ENCODE measurements at regions not wholly inside any gene's neighbourhood (a gene's known extent, or its start where the extent isn't known, plus 50 kb on each side); places are given as distances from the start of the nearest gene placed in this dataset.
"Not testable (repeated sequence)": the region's sequence is repeated elsewhere in the genome, so short reads cannot be mapped to it uniquely, and the experiment has no call there.

DNA sequence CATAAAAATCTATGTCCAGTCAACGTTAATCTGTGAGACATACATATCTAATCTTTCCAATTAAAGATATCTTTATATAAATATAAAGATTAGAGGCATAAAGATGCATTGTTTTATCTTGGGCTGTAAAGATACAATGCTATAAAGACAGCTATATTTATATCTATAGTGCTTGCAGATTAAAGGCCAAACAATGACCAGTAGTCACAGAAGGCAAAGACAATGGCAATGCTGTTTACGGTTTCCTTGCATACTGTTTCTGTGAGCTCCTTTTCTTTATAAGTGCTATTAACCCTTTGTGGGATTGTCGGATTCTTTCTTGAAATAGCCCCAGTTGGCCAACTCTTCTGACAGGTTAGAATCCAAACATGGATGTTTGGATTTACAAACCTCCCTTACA is 85.5 kb upstream of the SALL1 start:
- H3K9me3 ChIP-seq (ENCODE audit: insufficient read depth, low read depth, low read length): no peaks in the 10 kb centered on the region
- H3K4me3 ChIP-seq (ENCODE audit: low read length): no peak overlapping the region
- no peaks in the 10 kb centered on the region for H3K36me3 ChIP-seq (ENCODE audit: insufficient read depth, low read depth, low read length)
- H3K4me1 ChIP-seq (ENCODE audit: insufficient read depth, low read length): peaks cover 19% of the 10 kb centered on the region; the same call in 1 of the 2 replicates
- H3K27ac ChIP-seq (ENCODE audit: low read length): no peak overlapping the region
- H3K27me3 ChIP-seq (ENCODE audit: insufficient read depth, low read length): no peaks in the 10 kb centered on the region; the same call in 1 of the 2 replicates
- no peak overlapping the region for H3K9ac ChIP-seq (ENCODE audit: low read depth, low read length)

DNA sequence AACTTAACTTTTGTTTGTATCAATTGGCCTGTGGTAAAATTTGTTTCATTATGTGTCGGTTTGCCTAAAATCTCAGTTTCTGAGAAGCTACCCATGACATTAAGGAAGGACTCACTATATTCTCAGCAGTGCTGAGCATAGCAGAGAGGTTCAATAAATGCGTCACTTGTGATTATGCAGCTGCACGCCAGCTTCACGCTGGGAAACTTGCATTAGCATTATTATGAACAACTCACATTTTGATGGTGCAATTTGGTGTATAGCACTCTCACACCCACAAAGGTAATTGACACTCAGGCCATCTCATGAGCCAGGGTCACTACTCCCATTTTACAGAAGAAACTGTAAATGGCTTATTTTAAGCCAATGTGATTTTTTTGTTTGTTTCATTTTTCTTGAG is 80.6 kb upstream of the SALL1 start:
- Histone ChIP-seq H3K27ac (ENCODE audit: low read length) (no peak overlapping the region), H3K4me3 (ENCODE audit: low read length) (no peak overlapping the region), H3K9me3 (ENCODE audit: insufficient read depth, low read depth, low read length) (no peaks in the 10 kb centered on the region), H3K27me3 (ENCODE audit: insufficient read depth, low read length) (no peaks in the 10 kb centered on the region), H3K4me1 (ENCODE audit: insufficient read depth, low read length) (peaks cover 11% of the 10 kb centered on the region; the same call in 1 of the 2 replicates), H3K9ac (ENCODE audit: low read depth, low read length) (no peak overlapping the region), H3K36me3 (ENCODE audit: insufficient read depth, low read depth, low read length) (no peaks in the 10 kb centered on the region)

DNA sequence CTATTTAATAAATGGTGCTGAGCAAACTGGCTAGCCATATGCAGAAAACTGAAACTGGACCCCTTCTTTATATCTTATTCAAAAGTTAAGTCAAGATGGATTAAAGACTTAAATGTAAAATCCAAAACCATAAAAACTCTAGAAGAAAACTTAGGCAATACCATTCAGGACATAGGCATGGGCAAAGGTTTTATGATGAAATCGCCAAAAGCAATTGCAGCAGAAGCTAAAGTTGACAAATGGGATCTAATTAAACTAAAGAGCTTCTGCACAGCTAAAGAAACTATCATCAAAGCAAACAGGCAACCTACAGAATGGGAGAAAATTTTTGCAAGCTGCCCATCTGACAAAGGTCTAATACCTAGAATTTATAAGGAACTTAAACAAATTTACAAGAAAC is 79.0 kb upstream of the SALL1 start:
- not testable (repeated sequence) for H3K27me3 ChIP-seq (ENCODE audit: insufficient read depth, low read length); H3K36me3 ChIP-seq (ENCODE audit: insufficient read depth, low read depth, low read length); H3K9me3 ChIP-seq (ENCODE audit: insufficient read depth, low read depth, low read length); H3K4me1 ChIP-seq (ENCODE audit: insufficient read depth, low read length); H3K9ac ChIP-seq (ENCODE audit: low read depth, low read length); H3K4me3 ChIP-seq (ENCODE audit: low read length); H3K27ac ChIP-seq (ENCODE audit: low read length)

DNA sequence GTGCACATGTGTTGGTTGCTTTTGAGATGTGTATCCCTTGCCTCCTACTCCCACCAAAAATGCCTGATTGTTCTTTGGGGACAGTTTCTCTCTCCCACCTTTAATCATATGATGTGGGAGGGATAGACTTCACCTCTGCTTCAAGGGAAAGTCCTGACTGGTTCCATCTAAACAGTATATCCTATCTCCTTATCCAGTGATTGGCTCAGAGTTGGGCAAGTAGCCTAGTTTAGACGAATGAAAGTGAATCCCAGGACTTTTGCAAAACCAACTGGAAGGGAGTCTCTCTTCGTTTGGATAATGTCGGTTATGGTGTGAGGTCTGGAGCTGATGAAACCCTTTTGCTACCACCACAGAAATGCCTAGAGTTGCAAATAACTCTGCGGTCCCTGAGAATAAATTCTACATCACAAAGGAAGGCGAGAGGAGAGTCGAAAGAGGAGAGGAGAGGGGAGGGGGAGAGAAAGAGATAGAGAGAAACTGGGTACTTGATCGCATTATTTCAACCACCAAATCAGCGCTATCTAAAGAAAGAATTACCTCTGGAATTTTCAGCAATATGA is 77.1 kb upstream of the SALL1 start:
- Histone ChIP-seq H3K36me3 (ENCODE audit: insufficient read depth, low read depth, low read length) (no peaks in the 10 kb centered on the region), H3K27ac (ENCODE audit: low read length) (no peak overlapping the region), H3K4me1 (ENCODE audit: insufficient read depth, low read length) (peaks cover 7% of the 10 kb centered on the region; the same call in 1 of the 2 replicates), H3K9me3 (ENCODE audit: insufficient read depth, low read depth, low read length) (no peaks in the 10 kb centered on the region), H3K27me3 (ENCODE audit: insufficient read depth, low read length) (no peaks in the 10 kb centered on the region), H3K9ac (ENCODE audit: low read depth, low read length) (no peak overlapping the region), H3K4me3 (ENCODE audit: low read length) (no peak overlapping the region; the same call in 1 of the 2 replicates)

DNA sequence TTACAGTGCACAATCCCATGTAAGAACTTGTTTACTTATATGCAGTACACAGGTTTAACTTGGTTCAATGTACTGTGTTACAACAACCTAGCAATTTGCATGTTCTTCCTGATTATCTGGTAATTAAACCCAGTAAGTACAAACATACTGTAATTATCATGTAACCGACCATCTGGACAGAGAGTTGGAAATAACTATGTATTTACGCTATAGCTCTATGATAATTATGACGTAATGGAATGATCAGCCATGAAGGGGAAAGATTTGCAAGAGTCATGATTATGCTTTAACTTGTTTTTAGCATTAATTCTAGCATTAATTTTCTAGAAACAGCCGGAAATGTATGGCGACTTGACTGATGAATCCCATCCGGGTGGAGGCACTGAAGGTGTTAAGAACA is 74.8 kb upstream of the SALL1 start:
- no peaks in the 10 kb centered on the region for H3K36me3 ChIP-seq (ENCODE audit: insufficient read depth, low read depth, low read length)
- no peaks in the 10 kb centered on the region for H3K27me3 ChIP-seq (ENCODE audit: insufficient read depth, low read length)
- H3K9ac ChIP-seq (ENCODE audit: low read depth, low read length): no peak overlapping the region
- no peak overlapping the region for H3K4me3 ChIP-seq (ENCODE audit: low read length)
- peaks cover 7% of the 10 kb centered on the region; the same call in 1 of the 2 replicates for H3K4me1 ChIP-seq (ENCODE audit: insufficient read depth, low read length)
- H3K27ac ChIP-seq (ENCODE audit: low read length): no peak overlapping the region
- no peaks in the 10 kb centered on the region for H3K9me3 ChIP-seq (ENCODE audit: insufficient read depth, low read depth, low read length)

DNA sequence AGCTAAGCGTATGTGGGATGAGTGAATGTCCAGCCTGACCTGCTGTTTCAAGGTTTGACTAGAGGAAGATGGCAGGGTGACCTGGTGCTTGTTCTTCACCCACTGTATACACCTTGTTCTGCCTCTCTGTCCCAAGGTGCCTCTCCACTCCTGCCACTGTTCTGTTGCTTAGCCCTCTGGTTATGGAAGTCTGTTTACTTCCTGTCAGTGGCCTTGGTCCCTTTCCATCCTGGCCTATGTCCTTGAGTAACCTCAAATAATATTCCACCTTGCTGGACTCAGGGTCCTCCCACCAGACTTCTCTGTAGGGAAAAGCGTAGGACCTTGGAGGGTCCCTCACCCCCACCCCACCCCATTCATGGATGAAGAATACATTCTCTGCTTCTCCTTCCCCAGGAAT is 73.2 kb upstream of the SALL1 start:
- Histone ChIP-seq H3K27me3 (ENCODE audit: insufficient read depth, low read length) (no peaks in the 10 kb centered on the region), H3K36me3 (ENCODE audit: insufficient read depth, low read depth, low read length) (no peaks in the 10 kb centered on the region), H3K27ac (ENCODE audit: low read length) (no peak overlapping the region), H3K9me3 (ENCODE audit: insufficient read depth, low read depth, low read length) (no peaks in the 10 kb centered on the region), H3K9ac (ENCODE audit: low read depth, low read length) (no peak overlapping the region), H3K4me3 (ENCODE audit: low read length) (no peak overlapping the region), H3K4me1 (ENCODE audit: insufficient read depth, low read length) (peaks cover 7% of the 10 kb centered on the region; the same call in 1 of the 2 replicates)

DNA sequence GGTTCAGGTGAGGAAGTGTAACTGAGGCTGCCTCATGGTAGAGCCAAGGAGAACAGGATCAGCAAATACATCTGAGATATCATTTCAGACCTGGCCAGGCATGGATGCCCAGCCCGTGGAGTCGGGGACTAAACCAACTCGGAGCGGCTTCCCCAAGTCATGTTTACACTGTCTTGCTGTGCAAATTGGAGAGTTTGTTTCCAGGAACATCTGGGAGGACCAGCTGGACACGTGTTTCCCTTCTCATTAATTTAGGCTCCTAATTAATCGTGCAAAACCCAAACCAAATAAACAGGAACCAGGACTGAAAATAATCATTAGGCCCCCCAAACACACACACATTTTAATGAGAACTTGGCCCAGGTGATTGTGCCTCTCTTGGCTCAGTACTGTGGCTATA is 70.9 kb upstream of the SALL1 start:
- Histone ChIP-seq H3K9me3 (ENCODE audit: insufficient read depth, low read depth, low read length) (peaks cover 7% of the 10 kb centered on the region; the same call in 1 of the 2 replicates), H3K27me3 (ENCODE audit: insufficient read depth, low read length) (no peaks in the 10 kb centered on the region), H3K9ac (ENCODE audit: low read depth, low read length) (no peak overlapping the region), H3K4me1 (ENCODE audit: insufficient read depth, low read length) (no peaks in the 10 kb centered on the region), H3K4me3 (ENCODE audit: low read length) (no peak overlapping the region), H3K27ac (ENCODE audit: low read length) (no peak overlapping the region), H3K36me3 (ENCODE audit: insufficient read depth, low read depth, low read length) (no peaks in the 10 kb centered on the region; the same call in 1 of the 2 replicates)

DNA sequence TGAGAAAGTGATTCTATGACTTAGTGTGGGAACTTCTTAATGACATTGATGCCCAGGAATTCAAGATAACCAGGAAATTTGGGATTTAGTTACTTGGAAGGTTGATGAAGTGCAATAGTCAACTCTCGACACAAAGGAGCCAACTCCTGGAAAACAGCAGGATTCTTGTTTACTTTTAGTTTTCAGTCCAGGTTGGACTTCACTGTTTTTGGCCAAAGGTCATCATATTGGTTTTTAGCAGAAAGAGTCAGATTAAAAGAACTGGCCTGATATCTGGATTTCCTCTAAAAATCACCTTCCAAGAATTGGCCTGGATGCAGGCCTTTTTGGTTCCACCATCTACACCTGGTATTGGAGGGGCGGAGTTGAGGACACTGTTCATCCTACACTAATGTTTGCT is 60.1 kb upstream of the SALL1 start:
- Histone ChIP-seq H3K27ac (ENCODE audit: low read length) (no peak overlapping the region), H3K9me3 (ENCODE audit: insufficient read depth, low read depth, low read length) (no peaks in the 10 kb centered on the region), H3K4me1 (ENCODE audit: insufficient read depth, low read length) (no peaks in the 10 kb centered on the region; the same call in 1 of the 2 replicates), H3K27me3 (ENCODE audit: insufficient read depth, low read length) (no peaks in the 10 kb centered on the region), H3K4me3 (ENCODE audit: low read length) (no peak overlapping the region), H3K36me3 (ENCODE audit: insufficient read depth, low read depth, low read length) (no peaks in the 10 kb centered on the region), H3K9ac (ENCODE audit: low read depth, low read length) (no peak overlapping the region)

DNA sequence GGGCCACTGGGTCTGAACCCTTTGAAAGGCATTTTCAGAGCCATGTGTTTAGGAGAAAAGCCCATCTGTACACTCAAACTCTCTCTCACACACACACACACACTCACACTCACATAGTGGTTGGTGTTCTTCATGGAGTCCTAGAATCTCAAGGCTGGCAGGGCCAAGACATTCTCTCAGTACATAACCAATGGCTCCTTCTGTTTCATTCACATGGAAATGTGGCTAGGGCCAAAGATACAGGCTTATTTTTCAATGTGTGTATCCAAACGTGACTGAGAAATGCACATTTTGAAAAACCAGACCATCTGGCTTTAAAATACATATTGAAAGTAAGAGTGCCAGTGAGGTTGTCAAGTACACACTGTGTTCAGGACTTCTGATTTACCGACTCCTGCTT is 59.0 kb upstream of the SALL1 start:
- H3K36me3 ChIP-seq (ENCODE audit: insufficient read depth, low read depth, low read length): no peaks in the 10 kb centered on the region
- no peak overlapping the region for H3K9ac ChIP-seq (ENCODE audit: low read depth, low read length)

DNA sequence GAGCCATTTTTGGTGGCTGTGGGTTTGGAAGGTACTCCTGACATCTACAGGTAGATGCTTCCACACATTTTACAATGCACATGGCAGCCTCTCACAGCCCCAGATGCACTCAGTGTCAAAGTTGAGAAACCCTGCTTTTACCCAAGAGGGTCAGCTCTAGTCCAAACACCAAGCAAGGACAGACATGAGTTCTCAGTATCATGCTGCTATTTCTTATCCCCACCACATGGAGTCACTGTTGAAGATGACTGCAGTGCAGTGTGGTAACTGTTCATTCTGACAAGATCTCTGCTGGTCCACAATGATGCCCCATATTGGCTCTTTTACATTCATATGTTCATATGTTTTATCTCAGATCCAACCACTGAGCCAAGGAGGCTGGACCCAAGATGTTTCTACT is 50.5 kb upstream of the SALL1 start:
- H3K4me3 ChIP-seq (ENCODE audit: low read length): no peak overlapping the region
- peaks cover 12% of the 10 kb centered on the region for H3K9me3 ChIP-seq (ENCODE audit: insufficient read depth, low read depth, low read length)
- H3K36me3 ChIP-seq (ENCODE audit: insufficient read depth, low read depth, low read length): no peaks in the 10 kb centered on the region
- no peaks in the 10 kb centered on the region for H3K27me3 ChIP-seq (ENCODE audit: insufficient read depth, low read length)
- no peaks in the 10 kb centered on the region for H3K4me1 ChIP-seq (ENCODE audit: insufficient read depth, low read length)
- H3K9ac ChIP-seq (ENCODE audit: low read depth, low read length): no peak overlapping the region
- H3K27ac ChIP-seq (ENCODE audit: low read length): no peak overlapping the region

More for the DNA sequence above, 59.0 kb upstream of the SALL1 start:
- no peaks in the 10 kb centered on the region for H3K27me3 ChIP-seq (ENCODE audit: insufficient read depth, low read length)
- no peaks in the 10 kb centered on the region for H3K9me3 ChIP-seq (ENCODE audit: insufficient read depth, low read depth, low read length)
- no peaks in the 10 kb centered on the region; the same call in 1 of the 2 replicates for H3K4me1 ChIP-seq (ENCODE audit: insufficient read depth, low read length)
- H3K27ac ChIP-seq (ENCODE audit: low read length): no peak overlapping the region
- no peak overlapping the region for H3K4me3 ChIP-seq (ENCODE audit: low read length)
